ENCODE measurements at regions not wholly inside any gene's neighbourhood (a gene's known extent, or its start where the extent isn't known, plus 50 kb on each side); places are given as distances from the start of the nearest gene placed in this dataset.

- DNase-seq: no peak
These were observed 205.1 kb upstream of the MAF start for GRCh38 chr16:79805621-79806020.

- no peak for DNase-seq
These were observed 201.1 kb upstream of the MAF start for GRCh38 chr16:79801646-79802045.

GRCh38 chr16:79800016-79800608 is 199.6 kb upstream of the MAF start:
- DNase-seq: no peak

GRCh38 chr16:79798416-79799053 is 198.0 kb upstream of the MAF start:
- no peak for DNase-seq

- DNase-seq: no peak
These were observed 196.9 kb upstream of the MAF start for GRCh38 chr16:79797486-79797885.

GRCh38 chr16:79795556-79795955 is 195.0 kb upstream of the MAF start:
- DNase-seq: no peak

DNA sequence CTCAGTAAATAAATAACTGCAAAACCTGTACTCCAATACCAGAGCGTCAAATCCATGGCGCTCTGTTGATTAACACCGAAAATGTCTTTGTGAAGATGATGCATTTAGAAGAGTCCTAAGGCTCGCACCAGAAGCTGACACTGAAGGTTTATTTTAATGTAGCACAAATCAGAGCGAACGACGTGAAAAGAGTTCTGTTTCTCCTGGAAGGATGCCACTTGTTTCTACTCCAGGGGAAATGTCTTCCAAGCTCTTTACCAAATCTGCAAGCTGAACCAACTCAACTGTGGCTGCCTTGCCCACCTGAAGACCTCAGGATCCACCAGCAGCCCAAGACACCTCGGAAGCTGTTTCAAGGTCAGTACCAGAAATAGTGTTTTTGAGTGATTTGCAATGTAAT is 194.4 kb upstream of the MAF start:
- no peak for DNase-seq

- DNase-seq: no peak
These were observed 192.3 kb upstream of the MAF start for GRCh38 chr16:79792664-79793351.

- no peak for DNase-seq
These were observed 191.5 kb upstream of the MAF start for GRCh38 chr16:79792076-79792475.

GRCh38 chr16:79790854-79791253 is 190.3 kb upstream of the MAF start:
- no peak for DNase-seq

DNA sequence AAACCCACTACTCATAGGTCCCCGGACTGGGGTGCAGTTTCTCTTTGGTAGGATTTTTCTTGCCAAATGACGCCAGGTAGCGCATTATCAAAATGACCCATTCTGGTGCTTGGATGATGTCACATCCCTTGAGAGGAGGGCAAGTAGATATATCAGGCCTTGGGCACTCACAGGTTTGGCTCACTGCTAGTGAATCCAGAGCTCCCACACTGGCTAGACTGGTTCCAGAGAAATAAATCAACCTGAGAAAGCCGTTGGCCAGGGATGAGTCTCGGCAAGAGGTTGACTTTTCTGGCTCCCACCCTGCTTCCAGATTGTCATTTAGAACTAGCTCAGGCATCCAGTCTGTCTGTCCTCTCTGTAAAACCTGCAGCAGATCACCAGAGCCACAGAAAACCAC is 188.4 kb upstream of the MAF start:
- DNase-seq: no peak

DNA sequence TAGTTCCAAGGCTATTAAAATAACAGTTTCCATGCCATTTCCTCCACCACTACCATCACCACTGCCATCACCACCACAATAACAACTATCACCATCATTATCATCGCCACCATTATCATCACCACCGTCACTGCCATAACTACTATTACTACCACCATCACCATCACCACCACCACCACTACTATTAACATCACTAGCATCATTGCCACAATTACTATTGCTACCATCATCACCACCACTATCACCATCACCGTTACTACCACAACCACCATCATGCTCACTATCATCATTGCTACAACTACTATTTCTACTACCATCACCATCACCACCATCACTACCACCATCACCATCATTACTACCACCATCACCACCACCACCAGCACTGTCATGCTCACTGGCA is 185.9 kb upstream of the MAF start:
- DNase-seq: no peak

- DNase-seq: no peak
These were observed 183.5 kb upstream of the MAF start for GRCh38 chr16:79784007-79784406.

GRCh38 chr16:79777679-79778078 is 177.1 kb upstream of the MAF start:
- DNase-seq: no peak

DNA sequence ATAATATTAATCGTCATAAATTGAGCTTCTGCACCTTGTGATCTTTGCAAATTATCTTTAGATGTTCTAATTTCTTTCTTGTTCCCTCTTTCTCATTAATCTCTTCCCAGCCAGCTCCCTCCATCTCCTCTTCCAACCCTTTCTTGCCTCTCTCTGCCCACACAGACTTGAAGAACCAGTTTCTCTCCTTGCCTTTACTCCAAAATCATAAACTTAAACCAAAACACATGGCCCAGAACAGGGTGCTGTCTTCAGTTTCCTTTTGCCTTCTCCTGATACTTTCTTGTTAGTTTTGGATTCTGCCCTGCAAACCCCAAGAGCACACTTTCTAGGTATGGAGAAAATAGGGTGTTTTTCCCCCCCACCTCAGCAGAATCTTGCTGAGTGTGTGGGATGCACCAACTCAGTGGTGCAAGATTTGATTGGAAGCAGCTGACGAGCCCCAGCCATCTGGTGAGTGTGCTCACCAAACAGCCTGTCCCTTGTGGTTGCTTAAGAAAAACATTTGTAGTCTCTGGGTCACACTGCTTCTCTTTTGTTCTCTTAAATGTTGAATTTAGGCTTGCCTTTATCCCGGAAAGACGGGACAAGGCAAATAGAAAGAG is 175.8 kb upstream of the MAF start:
- DNase-seq: no peak

DNA sequence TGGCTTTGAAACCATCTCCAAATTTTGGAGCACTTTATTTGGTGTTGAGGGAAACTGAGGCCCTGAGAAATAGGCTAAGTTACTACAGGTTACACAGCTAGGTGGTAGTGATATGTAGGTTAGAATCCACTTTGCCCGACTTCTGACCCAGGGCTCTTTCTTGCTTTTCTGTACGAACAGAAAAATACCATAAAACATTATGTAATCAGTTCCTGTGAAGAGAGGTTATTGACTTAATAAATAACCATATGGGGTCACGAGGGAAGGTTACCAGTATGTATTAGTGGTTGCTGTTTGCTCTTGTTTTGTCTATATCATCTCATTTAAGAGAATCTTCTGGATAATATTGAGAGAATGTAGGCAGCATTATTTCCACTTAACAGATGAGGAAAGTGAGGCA is 172.2 kb upstream of the MAF start:
- no peak for DNase-seq

GRCh38 chr16:79772048-79772447 is 171.5 kb upstream of the MAF start:
- no peak for DNase-seq

DNA sequence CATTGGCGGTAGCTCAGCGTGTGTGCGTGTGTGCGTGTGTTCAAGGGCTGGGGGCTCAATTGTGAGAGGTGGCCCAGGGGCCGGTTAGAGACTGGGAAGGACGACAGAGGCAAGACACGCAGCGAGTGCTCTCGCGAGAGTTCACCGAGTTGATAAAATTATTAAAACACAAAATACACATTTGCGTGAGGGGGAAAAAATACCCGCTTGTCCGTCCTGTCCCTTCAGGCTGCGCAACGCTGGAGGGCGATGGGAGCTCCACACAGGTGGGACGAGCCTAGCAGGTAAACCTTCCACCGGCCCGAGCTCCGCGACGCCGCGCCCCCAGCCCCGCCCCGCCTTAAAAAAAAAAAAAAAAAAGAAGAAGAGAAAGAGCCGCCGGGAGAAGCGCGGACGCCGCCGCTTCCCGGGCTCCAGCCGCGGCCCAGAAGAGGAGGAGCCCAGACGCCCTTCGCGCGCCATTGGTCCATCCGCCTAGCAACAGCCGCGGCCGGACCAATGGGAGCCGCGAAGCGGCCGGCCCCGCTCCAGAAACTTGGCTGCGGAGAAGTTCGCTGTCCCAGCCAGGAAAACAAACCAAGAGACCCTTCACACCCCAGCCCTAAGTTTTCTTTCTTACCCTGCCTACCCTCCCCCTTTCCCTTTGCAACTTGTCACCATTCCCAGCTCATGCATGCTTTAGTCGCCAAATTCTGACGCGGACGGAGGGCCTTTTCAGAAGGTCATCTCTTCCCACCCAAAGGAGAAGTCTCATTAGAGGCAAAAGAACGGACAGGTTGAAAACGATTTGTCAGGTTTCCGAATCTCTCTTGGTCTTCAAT is 169.9 kb upstream of the MAF start:
- DNase-seq: peak; percentile 64

- DNase-seq: no peak
These were observed 169.3 kb upstream of the MAF start for GRCh38 chr16:79769928-79770243.

DNA sequence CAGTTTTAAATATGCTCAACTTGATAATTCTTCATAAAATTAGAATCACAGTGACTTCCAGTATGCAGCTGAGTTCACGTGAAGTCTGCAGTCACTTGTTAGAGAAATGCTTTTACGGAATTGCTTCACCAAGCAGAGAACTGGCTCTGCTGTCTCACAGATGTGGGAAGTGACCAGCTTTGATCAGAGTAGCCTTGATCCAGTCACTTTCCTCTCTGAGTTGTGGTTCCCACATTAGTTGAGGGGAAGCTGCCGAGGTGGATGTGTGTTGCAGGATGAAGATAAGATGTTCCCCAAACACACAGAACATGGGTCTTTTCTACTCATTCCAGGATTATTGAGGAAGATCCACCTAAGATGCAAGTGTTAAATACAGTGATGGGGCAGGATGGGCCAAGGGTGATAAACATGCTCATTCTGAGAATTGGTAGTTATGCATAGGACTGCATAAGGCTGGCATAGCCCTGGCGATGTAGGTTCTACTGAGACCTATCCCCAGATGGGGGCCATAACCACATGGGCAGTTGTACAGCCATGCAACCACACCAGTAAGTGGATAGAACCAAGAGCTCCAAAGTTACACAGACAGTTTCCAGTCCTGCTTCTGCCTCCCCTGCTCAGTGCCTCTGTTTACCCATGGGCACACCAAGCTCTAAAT is 168.9 kb upstream of the MAF start:
- no peak for DNase-seq

DNA sequence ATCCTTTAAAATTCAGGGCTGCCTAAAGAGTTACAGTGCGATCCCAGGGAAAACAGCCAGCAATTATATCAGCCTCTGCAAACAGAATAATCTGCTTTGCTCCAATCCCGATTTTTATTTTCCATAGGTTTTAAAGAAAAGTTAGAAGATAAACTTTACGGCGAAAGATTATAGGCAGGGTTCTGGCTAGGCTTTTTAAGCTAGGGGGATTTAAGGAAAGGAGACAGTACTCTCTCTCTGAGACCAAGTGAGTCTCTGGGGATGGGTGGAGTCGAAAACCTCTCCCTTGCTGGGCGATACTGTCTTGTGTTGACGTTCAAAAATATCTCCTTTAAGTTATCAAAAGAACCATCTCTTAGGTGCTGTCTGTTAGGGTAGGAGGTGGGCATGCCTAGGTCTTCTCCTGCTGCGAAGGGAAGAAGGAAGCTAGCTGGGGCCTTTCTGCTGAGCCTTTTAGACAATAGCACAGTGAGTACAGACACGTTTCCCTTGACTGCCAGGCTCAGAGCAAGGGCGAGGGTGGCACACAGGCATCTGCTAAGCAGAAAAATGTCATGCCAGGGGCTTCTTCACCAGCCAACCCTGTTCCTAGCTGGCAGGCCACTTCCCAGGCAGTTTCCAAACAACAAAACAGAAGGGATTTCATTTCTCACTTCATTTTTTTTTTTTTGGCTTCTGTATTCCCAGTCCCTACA is 167.9 kb upstream of the MAF start:
- no peak for DNase-seq
